ENCODE measurements at regions not wholly inside any gene's neighbourhood (a gene's known extent, or its start where the extent isn't known, plus 50 kb on each side); places are given as distances from the start of the nearest gene placed in this dataset.

- H3K27ac Mint-ChIP-seq = no peak overlapping the region
These were observed 1044.6 kb upstream of the GJE1 start for GRCh38 chr6:141088171-141088570.

GRCh38 chr6:141077355-141078333 is 1055.1 kb upstream of the GJE1 start:
- peak in 1 of 3 experiments; percentile 29 for TF ChIP-seq CTCF (IDR thresholded peaks at IDR 0.05; ENCODE audit: unreplicated experiment in 3 of 3)
- Mint-ChIP-seq H3K4me1 (no peaks in the 10 kb centered on the region), H3K27me3 (ENCODE audit: low read depth) (peaks cover 4% of the 10 kb centered on the region), H3K36me3 (ENCODE audit: low read depth) (no peaks in the 10 kb centered on the region), H3K27ac (no peak overlapping the region), H3K4me3 (no peak overlapping the region), H3K9me3 (peaks cover 11% of the 10 kb centered on the region)

More at GRCh38 chr6:141088171-141088570, 1044.6 kb upstream of the GJE1 start:
- no peak overlapping the region for H3K4me3 Mint-ChIP-seq
- H3K4me1 Mint-ChIP-seq = no peaks in the 10 kb centered on the region
- no peak for TF ChIP-seq CTCF (IDR thresholded peaks at IDR 0.05; ENCODE audit: unreplicated experiment in 3 of 3)
- no peaks in the 10 kb centered on the region for H3K9me3 Mint-ChIP-seq
- no peaks in the 10 kb centered on the region for H3K27me3 Mint-ChIP-seq (ENCODE audit: low read depth)
- H3K36me3 Mint-ChIP-seq (ENCODE audit: low read depth) = no peaks in the 10 kb centered on the region

- no peak overlapping the region for H3K4me3 Mint-ChIP-seq
- H3K4me1 Mint-ChIP-seq = no peaks in the 10 kb centered on the region
- no peaks in the 10 kb centered on the region for H3K27me3 Mint-ChIP-seq (ENCODE audit: low read depth)
- H3K27ac Mint-ChIP-seq = no peak overlapping the region
- H3K36me3 Mint-ChIP-seq (ENCODE audit: low read depth) = no peaks in the 10 kb centered on the region
- no peaks in the 10 kb centered on the region for H3K9me3 Mint-ChIP-seq
- TF ChIP-seq CTCF (IDR thresholded peaks at IDR 0.05; ENCODE audit: unreplicated experiment in 3 of 3) = no peak
These were observed 1075.0 kb upstream of the GJE1 start for GRCh38 chr6:141057761-141058160.

- H3K27me3 Mint-ChIP-seq (ENCODE audit: low read depth) = no peaks in the 10 kb centered on the region
- H3K4me1 Mint-ChIP-seq = no peaks in the 10 kb centered on the region
- no peak overlapping the region for H3K4me3 Mint-ChIP-seq
- no peak for TF ChIP-seq CTCF (IDR thresholded peaks at IDR 0.05; ENCODE audit: unreplicated experiment in 3 of 3)
- H3K27ac Mint-ChIP-seq = no peak overlapping the region
- H3K9me3 Mint-ChIP-seq = no peaks in the 10 kb centered on the region
- H3K36me3 Mint-ChIP-seq (ENCODE audit: low read depth) = no peaks in the 10 kb centered on the region
These were observed 1075.6 kb upstream of the GJE1 start for GRCh38 chr6:141056945-141057625.

GRCh38 chr6:141050471-141050870 is 1082.3 kb upstream of the GJE1 start:
- Mint-ChIP-seq H3K9me3 (peaks cover 4% of the 10 kb centered on the region), H3K36me3 (ENCODE audit: low read depth) (no peaks in the 10 kb centered on the region), H3K4me1 (no peaks in the 10 kb centered on the region), H3K4me3 (no peak overlapping the region), H3K27ac (peak overlapping the region in 2 of 3 experiments; percentile 39 to 48), H3K27me3 (ENCODE audit: low read depth) (no peaks in the 10 kb centered on the region)
- no peak for TF ChIP-seq CTCF (IDR thresholded peaks at IDR 0.05; ENCODE audit: unreplicated experiment in 3 of 3)

Data from nephron (organoid).